HG03135 (cell line): ENCODE measurements at regions not wholly inside any gene's neighbourhood (a gene's known extent, or its start where the extent isn't known, plus 50 kb on each side); places are given as distances from the start of the nearest gene placed in this dataset.
"Not testable (repeated sequence)": the region's sequence is repeated elsewhere in the genome, so short reads cannot be mapped to it uniquely, and the experiment has no call there.

Experiments
- ATAC-seq: cut with Tn5 transposase; IDR thresholded peaks from one replicate; pipeline ENCODE4 v1.9.1; 2021; ENCODE audit warnings: mild to moderate bottlenecking, moderate library complexity; ENCODE audit not compliant: unreplicated experiment

- no peak for ATAC-seq
These were observed 391.6 kb upstream of the FKBP1C start for GRCh38 chr6:62819640-62820039.

GRCh38 chr6:62808565-62809293, 402.5 kb upstream of the FKBP1C start:
- ATAC-seq: no peak

- no peak for ATAC-seq
These were observed 405.8 kb upstream of the FKBP1C start for GRCh38 chr6:62805431-62805830.

GRCh38 chr6:62803094-62803493, 408.2 kb upstream of the FKBP1C start:
- ATAC-seq: no peak

GRCh38 chr6:62797190-62797589, 414.1 kb upstream of the FKBP1C start:
- ATAC-seq: no peak

GRCh38 chr6:62775427-62776022, 435.7 kb upstream of the FKBP1C start:
- peak; percentile 61 for ATAC-seq

GRCh38 chr6:62766174-62766573, 445.1 kb upstream of the FKBP1C start:
- not testable (repeated sequence) for ATAC-seq

- no peak for ATAC-seq
These were observed 446.4 kb upstream of the FKBP1C start for GRCh38 chr6:62764841-62765240.

- ATAC-seq: no peak
These were observed 447.9 kb upstream of the FKBP1C start for GRCh38 chr6:62763125-62763912.

- no peak for ATAC-seq
These were observed 460.9 kb upstream of the KHDRBS2 start for GRCh38 chr6:62746968-62747367.

GRCh38 chr6:62746161-62746560, 460.1 kb upstream of the KHDRBS2 start:
- no peak for ATAC-seq

- ATAC-seq: no peak
These were observed 454.6 kb upstream of the KHDRBS2 start for GRCh38 chr6:62740596-62740995.

- no peak for ATAC-seq
These were observed 454.1 kb upstream of the KHDRBS2 start for GRCh38 chr6:62740171-62740570.

GRCh38 chr6:62737792-62738191, 451.8 kb upstream of the KHDRBS2 start:
- no peak for ATAC-seq

GRCh38 chr6:62721408-62721807, 435.4 kb upstream of the KHDRBS2 start:
- ATAC-seq: no peak

- no peak for ATAC-seq
These were observed 430.7 kb upstream of the KHDRBS2 start for GRCh38 chr6:62716719-62717118.

- no peak for ATAC-seq
These were observed 428.1 kb upstream of the KHDRBS2 start for GRCh38 chr6:62714112-62714511.

- ATAC-seq: no peak
These were observed 425.7 kb upstream of the KHDRBS2 start for GRCh38 chr6:62711750-62712149.

GRCh38 chr6:62707914-62708313, 421.9 kb upstream of the KHDRBS2 start:
- no peak for ATAC-seq

GRCh38 chr6:62707156-62707555, 421.1 kb upstream of the KHDRBS2 start:
- no peak for ATAC-seq

GRCh38 chr6:62683063-62683462, 397.0 kb upstream of the KHDRBS2 start:
- ATAC-seq: no peak

- ATAC-seq: no peak
These were observed 395.1 kb upstream of the KHDRBS2 start for GRCh38 chr6:62681108-62681507.
